Amniotic stem cell (primary cell): ENCODE measurements at regions not wholly inside any gene's neighbourhood (a gene's known extent, or its start where the extent isn't known, plus 50 kb on each side); places are given as distances from the start of the nearest gene placed in this dataset.
A peak's percentile ranks its signal among the peaks of the same experiment; 100 is the strongest.

Experiments used
- DNase-seq: peaks from one replicate; lab custom pipeline; 2025; lab: John Stamatoyannopoulos, UW

GRCh38 chr2:176612036-176612435 is 342.8 kb downstream of the MTX2 start:
- no peak for DNase-seq

- no peak for DNase-seq
Observed at GRCh38 chr2:176612736-176613135, 343.5 kb downstream of the MTX2 start.

- no peak for DNase-seq
Observed at GRCh38 chr2:176613323-176613987, 344.2 kb downstream of the MTX2 start.

- no peak for DNase-seq
Observed at GRCh38 chr2:176614049-176614448, 344.8 kb downstream of the MTX2 start.

- no peak for DNase-seq
Observed at GRCh38 chr2:176614930-176615329, 345.7 kb downstream of the MTX2 start.

GRCh38 chr2:176619504-176619903 is 350.3 kb downstream of the MTX2 start:
- no peak for DNase-seq

- no peak for DNase-seq
Observed at GRCh38 chr2:176621350-176621749, 352.1 kb downstream of the MTX2 start.

GRCh38 chr2:176622792-176623191 is 353.6 kb downstream of the MTX2 start:
- DNase-seq, result no peak

- DNase-seq, result no peak
Observed at GRCh38 chr2:176626796-176627195, 357.6 kb downstream of the MTX2 start.

GRCh38 chr2:176628438-176628837 is 359.2 kb downstream of the MTX2 start:
- no peak for DNase-seq

GRCh38 chr2:176633754-176634153 is 364.5 kb downstream of the MTX2 start:
- DNase-seq, result no peak

- no peak for DNase-seq
Observed at GRCh38 chr2:176636401-176636800, 367.2 kb downstream of the MTX2 start.

- no peak for DNase-seq
Observed at GRCh38 chr2:176637142-176637485, 367.9 kb downstream of the MTX2 start.

- no peak for DNase-seq
Observed at GRCh38 chr2:176637486-176638166, 368.4 kb downstream of the MTX2 start.

GRCh38 chr2:176638167-176639015 is 369.1 kb downstream of the MTX2 start:
- peak; percentile 4 for DNase-seq

GRCh38 chr2:176639016-176639343 is 369.7 kb downstream of the MTX2 start:
- no peak for DNase-seq

GRCh38 chr2:176639671-176640070 is 370.4 kb downstream of the MTX2 start:
- no peak for DNase-seq

- DNase-seq, result no peak
Observed at GRCh38 chr2:176641436-176641835, 372.2 kb downstream of the MTX2 start.

GRCh38 chr2:176642074-176642473 is 372.8 kb downstream of the MTX2 start:
- DNase-seq, result no peak

- DNase-seq, result no peak
Observed at GRCh38 chr2:176643646-176644045, 374.4 kb downstream of the MTX2 start.

- DNase-seq, result no peak
Observed at GRCh38 chr2:176645494-176645893, 376.3 kb downstream of the MTX2 start.

- DNase-seq, result no peak
Observed at GRCh38 chr2:176646033-176646615, 376.9 kb downstream of the MTX2 start.
